Hematopoietic multipotent progenitor cell treated with erythropoietin and hydrocortisone succinate and interleukin-3 and kit ligand, for 17 days (in vitro differentiated cells): ENCODE measurements at regions not wholly inside any gene's neighbourhood (a gene's known extent, or its start where the extent isn't known, plus 50 kb on each side); places are given as distances from the start of the nearest gene placed in this dataset.

Experiments used
- DNase-seq: peaks from one replicate; pipeline ENCODE4 v3.0.0-alpha.2; 2015; ENCODE audit warnings: low spot score

GRCh38 chr4:137632842-137633241, 100.5 kb upstream of the PCDH18 start:
- no peak for DNase-seq

GRCh38 chr4:137631605-137632004, 99.3 kb upstream of the PCDH18 start:
- DNase-seq = no peak

GRCh38 chr4:137630252-137630651, 98.0 kb upstream of the PCDH18 start:
- no peak for DNase-seq

- no peak for DNase-seq
These were observed 95.6 kb upstream of the PCDH18 start for GRCh38 chr4:137627739-137628460.

- no peak for DNase-seq
These were observed 94.8 kb upstream of the PCDH18 start for GRCh38 chr4:137626942-137627738.

GRCh38 chr4:137623013-137623412, 90.7 kb upstream of the PCDH18 start:
- DNase-seq = no peak

- DNase-seq = no peak
These were observed 88.8 kb upstream of the PCDH18 start for GRCh38 chr4:137621056-137621455.

- no peak for DNase-seq
These were observed 82.2 kb upstream of the PCDH18 start for GRCh38 chr4:137614491-137614890.

- no peak for DNase-seq
These were observed 79.9 kb upstream of the PCDH18 start for GRCh38 chr4:137611998-137612700.

- DNase-seq = no peak
These were observed 78.7 kb upstream of the PCDH18 start for GRCh38 chr4:137610960-137611359.

- DNase-seq = no peak
These were observed 77.6 kb upstream of the PCDH18 start for GRCh38 chr4:137609718-137610430.

- DNase-seq = no peak
These were observed 75.8 kb upstream of the PCDH18 start for GRCh38 chr4:137608085-137608484.

- DNase-seq = no peak
These were observed 70.1 kb upstream of the PCDH18 start for GRCh38 chr4:137602436-137602835.

- no peak for DNase-seq
These were observed 69.6 kb upstream of the PCDH18 start for GRCh38 chr4:137601934-137602333.

- DNase-seq = no peak
These were observed 67.4 kb upstream of the PCDH18 start for GRCh38 chr4:137599734-137600133.

GRCh38 chr4:137597752-137598430, 65.6 kb upstream of the PCDH18 start:
- no peak for DNase-seq

- DNase-seq = no peak
These were observed 55.5 kb upstream of the PCDH18 start for GRCh38 chr4:137587796-137588195.

GRCh38 chr4:137583671-137584070, 51.4 kb upstream of the PCDH18 start:
- no peak for DNase-seq
